ENCODE measurements at regions not wholly inside any gene's neighbourhood (a gene's known extent, or its start where the extent isn't known, plus 50 kb on each side); places are given as distances from the start of the nearest gene placed in this dataset.

- no peaks in the 10 kb centered on the region for H3K9me3 ChIP-seq
- DNase-seq (peak; percentile 84), ATAC-seq (peak; percentile 78 to 80)
- H3K27ac ChIP-seq: no peak overlapping the region
- peak; percentile 75 for TF ChIP-seq CTCF (IDR thresholded peaks at IDR 0.05)
- no peaks in the 10 kb centered on the region for H3K4me1 ChIP-seq
- intact Hi-C loops (cut with DNase I): no loop called here
- H3K36me3 ChIP-seq: no peaks in the 10 kb centered on the region
- H3K4me3 ChIP-seq: no peak overlapping the region
- no peaks in the 10 kb centered on the region for H3K27me3 ChIP-seq (ENCODE audit: low read depth)
Measured at GRCh38 chrX:39149761-39150160, 348.5 kb downstream of the MID1IP1 start.

GRCh38 chrX:39150220-39150619 is 349.0 kb downstream of the MID1IP1 start:
- H3K27ac ChIP-seq: no peak overlapping the region
- H3K4me1 ChIP-seq: no peaks in the 10 kb centered on the region
- no peak overlapping the region for H3K4me3 ChIP-seq
- no peaks in the 10 kb centered on the region for H3K9me3 ChIP-seq
- DNase-seq: no peak
- no peaks in the 10 kb centered on the region for H3K27me3 ChIP-seq (ENCODE audit: low read depth)
- no peak for ATAC-seq
- intact Hi-C loops (cut with DNase I): no loop called here
- no peaks in the 10 kb centered on the region for H3K36me3 ChIP-seq
- TF ChIP-seq CTCF (IDR thresholded peaks at IDR 0.05): no peak

GRCh38 chrX:39150621-39151020 is 349.4 kb downstream of the MID1IP1 start:
- Histone ChIP-seq H3K27me3 (ENCODE audit: low read depth) (no peaks in the 10 kb centered on the region), H3K36me3 (no peaks in the 10 kb centered on the region), H3K4me3 (no peak overlapping the region), H3K27ac (no peak overlapping the region), H3K9me3 (no peaks in the 10 kb centered on the region), H3K4me1 (no peaks in the 10 kb centered on the region)
- intact Hi-C loops (cut with DNase I): no loop called here
- no peak for TF ChIP-seq CTCF (IDR thresholded peaks at IDR 0.05)
- ATAC-seq: no peak
- DNase-seq: no peak

- Histone ChIP-seq H3K27me3 (ENCODE audit: low read depth) (no peaks in the 10 kb centered on the region), H3K36me3 (no peaks in the 10 kb centered on the region), H3K9me3 (no peaks in the 10 kb centered on the region), H3K27ac (no peak overlapping the region), H3K4me1 (no peaks in the 10 kb centered on the region), H3K4me3 (no peak overlapping the region)
- intact Hi-C loops (cut with DNase I): no loop called here
- peak; percentile 59 for DNase-seq
- TF ChIP-seq CTCF (IDR thresholded peaks at IDR 0.05): peak; percentile 45
- peak; percentile 53 to 61 for ATAC-seq
Measured at GRCh38 chrX:39152106-39152649, 350.9 kb downstream of the MID1IP1 start.

GRCh38 chrX:39156051-39156450 is 354.8 kb downstream of the MID1IP1 start:
- no peak for DNase-seq
- intact Hi-C loops (cut with DNase I): no loop called here
- no peak for TF ChIP-seq CTCF (IDR thresholded peaks at IDR 0.05)

GRCh38 chrX:39157006-39157405 is 355.7 kb downstream of the MID1IP1 start:
- no peak for ATAC-seq
- no peak overlapping the region for H3K27ac ChIP-seq
- no peaks in the 10 kb centered on the region for H3K9me3 ChIP-seq
- H3K36me3 ChIP-seq: no peaks in the 10 kb centered on the region
- TF ChIP-seq CTCF (IDR thresholded peaks at IDR 0.05): no peak
- DNase-seq: no peak
- H3K27me3 ChIP-seq (ENCODE audit: low read depth): no peaks in the 10 kb centered on the region
- H3K4me1 ChIP-seq: no peaks in the 10 kb centered on the region
- intact Hi-C loops (cut with DNase I): no loop called here
- no peak overlapping the region for H3K4me3 ChIP-seq

More at GRCh38 chrX:39156051-39156450, 354.8 kb downstream of the MID1IP1 start:
- Histone ChIP-seq H3K4me3 (no peak overlapping the region), H3K36me3 (no peaks in the 10 kb centered on the region), H3K27ac (no peak overlapping the region), H3K9me3 (no peaks in the 10 kb centered on the region), H3K4me1 (no peaks in the 10 kb centered on the region), H3K27me3 (ENCODE audit: low read depth) (no peaks in the 10 kb centered on the region)
- no peak for ATAC-seq

Measured in lower lobe of right lung (tissue), 2 donors.